ENCODE measurements at regions not wholly inside any gene's neighbourhood (a gene's known extent, or its start where the extent isn't known, plus 50 kb on each side); places are given as distances from the start of the nearest gene placed in this dataset.
A peak's percentile ranks its signal among the peaks of the same experiment; 100 is the strongest.

GRCh38 chr13:64529874-64530485 lies 2700.2 kb downstream of the PCDH9 start:
- no peak for TF ChIP-seq MXI1 (IDR thresholded peaks at IDR 0.05; ENCODE audit: borderline replicate concordance, low read depth, low read length)
- TF ChIP-seq, protein P1, sequence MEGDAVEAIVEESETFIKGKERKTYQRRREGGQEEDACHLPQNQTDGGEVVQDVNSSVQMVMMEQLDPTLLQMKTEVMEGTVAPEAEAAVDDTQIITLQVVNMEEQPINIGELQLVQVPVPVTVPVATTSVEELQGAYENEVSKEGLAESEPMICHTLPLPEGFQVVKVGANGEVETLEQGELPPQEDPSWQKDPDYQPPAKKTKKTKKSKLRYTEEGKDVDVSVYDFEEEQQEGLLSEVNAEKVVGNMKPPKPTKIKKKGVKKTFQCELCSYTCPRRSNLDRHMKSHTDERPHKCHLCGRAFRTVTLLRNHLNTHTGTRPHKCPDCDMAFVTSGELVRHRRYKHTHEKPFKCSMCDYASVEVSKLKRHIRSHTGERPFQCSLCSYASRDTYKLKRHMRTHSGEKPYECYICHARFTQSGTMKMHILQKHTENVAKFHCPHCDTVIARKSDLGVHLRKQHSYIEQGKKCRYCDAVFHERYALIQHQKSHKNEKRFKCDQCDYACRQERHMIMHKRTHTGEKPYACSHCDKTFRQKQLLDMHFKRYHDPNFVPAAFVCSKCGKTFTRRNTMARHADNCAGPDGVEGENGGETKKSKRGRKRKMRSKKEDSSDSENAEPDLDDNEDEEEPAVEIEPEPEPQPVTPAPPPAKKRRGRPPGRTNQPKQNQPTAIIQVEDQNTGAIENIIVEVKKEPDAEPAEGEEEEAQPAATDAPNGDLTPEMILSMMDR (conservative IDR thresholded peaks at IDR 0.05; ENCODE audit: low read depth, low read length), result peak; percentile 49
- TF ChIP-seq POLR2A (IDR thresholded peaks at IDR 0.05; ENCODE audit: low read depth, low read length), result no peak
- TF ChIP-seq SMC3 (IDR thresholded peaks at IDR 0.05; ENCODE audit: low read depth, low read length), result peak; percentile 41
- TF ChIP-seq, protein P2, sequence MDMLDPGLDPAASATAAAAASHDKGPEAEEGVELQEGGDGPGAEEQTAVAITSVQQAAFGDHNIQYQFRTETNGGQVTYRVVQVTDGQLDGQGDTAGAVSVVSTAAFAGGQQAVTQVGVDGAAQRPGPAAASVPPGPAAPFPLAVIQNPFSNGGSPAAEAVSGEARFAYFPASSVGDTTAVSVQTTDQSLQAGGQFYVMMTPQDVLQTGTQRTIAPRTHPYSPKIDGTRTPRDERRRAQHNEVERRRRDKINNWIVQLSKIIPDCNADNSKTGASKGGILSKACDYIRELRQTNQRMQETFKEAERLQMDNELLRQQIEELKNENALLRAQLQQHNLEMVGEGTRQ (IDR thresholded peaks at IDR 0.05; ENCODE audit: low read depth, low read length), result no peak
- TF ChIP-seq BHLHE40 (IDR thresholded peaks at IDR 0.05; ENCODE audit: low read depth, low read length), result no peak
- TF ChIP-seq MAFK (IDR thresholded peaks at IDR 0.05; ENCODE audit: low read depth, low read length), result no peak
- TF ChIP-seq RCOR1 (IDR thresholded peaks at IDR 0.05; ENCODE audit: insufficient replicate concordance, low read length), result no peak
- TF ChIP-seq CEBPB (IDR thresholded peaks at IDR 0.05; ENCODE audit: low read depth, low read length), result no peak
- TF ChIP-seq FOS (IDR thresholded peaks at IDR 0.05; ENCODE audit: low read depth, low read length), result no peak
- TF ChIP-seq RAD21 (IDR thresholded peaks at IDR 0.05; ENCODE audit: low read length), result peak; percentile 46
- no peak for TF ChIP-seq MAZ (IDR thresholded peaks at IDR 0.05; ENCODE audit: borderline replicate concordance, low read depth, low read length)
- TF ChIP-seq ELK1 (IDR thresholded peaks at IDR 0.05; ENCODE audit: borderline replicate concordance, low read depth, low read length), result no peak
- TF ChIP-seq RFX5 (IDR thresholded peaks at IDR 0.05; ENCODE audit: low read depth, low read length), result no peak
